Effector memory CD4-positive, alpha-beta T cell (primary cell): ENCODE measurements at regions not wholly inside any gene's neighbourhood (a gene's known extent, or its start where the extent isn't known, plus 50 kb on each side); places are given as distances from the start of the nearest gene placed in this dataset.

Experiments
- DNase-seq, 3 donors: peaks; one replicate each; pipeline ENCODE4 v3.0.0-alpha.2; 2020
- H3K27ac ChIP-seq: 2 replicates; pipeline ENCODE4 v1.7.0; 2013; ENCODE audit warnings: mild to moderate bottlenecking, low read length, moderate library complexity; ENCODE audit not compliant: insufficient read depth, poor library complexity, severe bottlenecking
- H3K27me3 ChIP-seq: replicated peaks from 2 replicates; pipeline ENCODE4 v1.7.0; 2013; ENCODE audit warnings: mild to moderate bottlenecking, low read length; ENCODE audit not compliant: insufficient read depth, control insufficient read depth, poor library complexity, severe bottlenecking
- H3K36me3 ChIP-seq: 2 replicates; pipeline ENCODE4 v1.7.0; 2013; ENCODE audit warnings: mild to moderate bottlenecking, low read length, moderate library complexity; ENCODE audit not compliant: control insufficient read depth, insufficient read depth
- H3K4me1 ChIP-seq: 2 replicates; pipeline ENCODE4 v1.7.0; 2013; ENCODE audit warnings: low read length, mild to moderate bottlenecking; ENCODE audit not compliant: control insufficient read depth, insufficient read depth, poor library complexity, severe bottlenecking
- H3K4me3 ChIP-seq: 2 replicates; pipeline ENCODE4 v1.7.0; 2013; ENCODE audit warnings: low read length, low read depth, mild to moderate bottlenecking; ENCODE audit not compliant: insufficient read depth, poor library complexity, severe bottlenecking
- H3K9me3 ChIP-seq: 2 replicates; pipeline ENCODE4 v1.7.0; 2013; ENCODE audit warnings: mild to moderate bottlenecking, low read length, moderate library complexity; ENCODE audit not compliant: control insufficient read depth

DNA sequence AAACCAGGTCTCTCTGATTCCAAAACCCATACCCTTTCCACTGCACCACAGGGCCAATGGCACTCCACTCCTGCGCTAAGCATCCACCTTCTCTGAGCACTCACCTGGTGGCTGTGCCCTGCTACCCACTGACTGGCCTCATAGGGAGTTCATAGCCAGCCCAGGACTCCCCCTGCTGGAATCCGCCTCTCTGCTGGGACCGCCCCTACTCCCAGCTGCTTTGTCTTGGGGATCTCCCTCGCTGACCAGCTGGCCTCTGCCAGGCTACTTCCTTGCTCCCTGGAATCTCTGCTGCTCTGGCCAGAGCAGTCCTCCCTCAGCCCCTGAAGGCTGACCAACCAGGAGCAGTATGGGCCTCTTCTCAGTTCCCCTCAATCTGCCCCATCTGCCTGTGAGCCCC is 129.7 kb downstream of the FAXC start:
- Histone ChIP-seq H3K27ac (no peak overlapping the region), H3K27me3 (no peaks in the 10 kb centered on the region), H3K4me3 (no peak overlapping the region), H3K9me3 (no peaks in the 10 kb centered on the region), H3K4me1 (no peaks in the 10 kb centered on the region), H3K36me3 (no peaks in the 10 kb centered on the region)
- DNase-seq = no peak

DNA sequence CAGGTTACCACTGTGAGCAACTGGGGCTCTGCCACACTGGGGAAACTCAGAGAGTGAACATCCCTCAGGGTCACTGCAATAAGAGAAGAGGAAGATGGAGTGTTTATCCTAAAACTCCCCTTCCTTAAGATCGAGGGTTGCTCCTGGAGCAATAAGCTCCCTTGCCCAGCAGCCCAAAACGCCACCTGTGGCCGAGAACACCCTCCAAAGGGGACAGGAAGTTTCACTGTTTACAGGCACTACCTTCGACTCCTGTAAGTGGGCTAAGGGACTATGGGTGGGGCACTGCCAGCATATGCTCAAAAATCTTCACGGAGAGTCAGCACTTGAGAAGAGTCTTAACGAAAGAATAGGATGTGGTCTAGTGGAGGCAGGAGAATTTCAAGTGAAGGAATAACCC is 132.5 kb downstream of the FAXC start:
- Histone ChIP-seq H3K9me3 (no peaks in the 10 kb centered on the region), H3K4me1 (no peaks in the 10 kb centered on the region), H3K27ac (no peak overlapping the region), H3K36me3 (no peaks in the 10 kb centered on the region), H3K4me3 (no peak overlapping the region), H3K27me3 (no peaks in the 10 kb centered on the region)
- no peak for DNase-seq

DNA sequence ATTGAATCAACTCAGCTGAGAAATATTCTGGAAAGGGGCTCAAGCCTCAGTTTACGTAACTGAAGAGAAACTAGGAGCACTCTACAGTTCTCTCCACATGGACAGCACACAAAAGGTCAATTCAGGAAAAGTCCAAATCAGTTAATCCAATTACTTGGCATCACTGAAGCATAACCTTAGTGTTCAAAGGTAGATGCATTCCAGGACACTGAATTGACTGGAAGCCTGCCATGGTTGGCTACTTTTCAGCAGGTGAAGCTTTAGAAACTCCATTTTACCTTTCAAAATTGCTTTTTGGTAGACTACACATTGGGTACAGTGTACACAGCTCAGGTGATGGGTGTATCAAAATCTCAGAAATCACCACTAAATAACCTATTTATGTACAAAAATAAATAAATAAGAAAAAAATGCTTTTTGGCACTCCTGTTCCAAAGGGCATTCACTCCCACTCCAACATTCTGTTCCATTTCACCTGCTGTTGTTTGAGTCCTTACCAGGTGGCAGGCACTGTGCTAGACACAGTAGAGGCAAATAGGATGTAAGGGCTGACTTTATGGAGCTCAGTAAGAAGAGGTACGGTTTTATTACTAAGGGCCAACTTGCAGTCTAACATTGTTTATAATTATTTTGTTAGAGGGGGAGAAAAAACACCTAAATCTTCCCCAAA is 153.4 kb downstream of the FAXC start:
- H3K27ac ChIP-seq = no peak overlapping the region
- no peaks in the 10 kb centered on the region for H3K27me3 ChIP-seq
- no peak overlapping the region for H3K4me3 ChIP-seq
- no peak for DNase-seq
- no peaks in the 10 kb centered on the region for H3K4me1 ChIP-seq
- H3K9me3 ChIP-seq = no peaks in the 10 kb centered on the region
- no peaks in the 10 kb centered on the region for H3K36me3 ChIP-seq

DNA sequence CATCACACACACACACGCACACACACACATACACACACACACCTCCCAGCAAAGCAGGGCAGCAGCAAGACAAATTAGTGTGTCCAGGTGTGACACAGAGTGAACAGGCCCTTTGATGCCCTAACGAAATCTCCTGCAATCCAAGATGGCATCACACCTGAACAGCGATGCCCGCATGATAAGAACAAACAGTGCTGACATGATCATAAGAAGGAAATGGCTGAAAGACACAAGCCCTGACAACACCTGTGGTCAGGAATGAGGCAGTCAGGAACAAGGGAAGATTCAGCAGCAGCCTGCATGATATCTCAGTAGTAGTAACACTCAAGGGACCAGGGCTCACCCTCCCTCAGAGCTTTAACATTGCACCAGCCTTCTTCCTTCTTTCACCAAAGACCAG is 156.9 kb downstream of the FAXC start:
- DNase-seq = no peak
- no peaks in the 10 kb centered on the region for H3K9me3 ChIP-seq
- no peaks in the 10 kb centered on the region for H3K4me1 ChIP-seq
- H3K36me3 ChIP-seq = no peaks in the 10 kb centered on the region
- H3K4me3 ChIP-seq = no peak overlapping the region
- no peak overlapping the region for H3K27ac ChIP-seq
- no peaks in the 10 kb centered on the region for H3K27me3 ChIP-seq

DNA sequence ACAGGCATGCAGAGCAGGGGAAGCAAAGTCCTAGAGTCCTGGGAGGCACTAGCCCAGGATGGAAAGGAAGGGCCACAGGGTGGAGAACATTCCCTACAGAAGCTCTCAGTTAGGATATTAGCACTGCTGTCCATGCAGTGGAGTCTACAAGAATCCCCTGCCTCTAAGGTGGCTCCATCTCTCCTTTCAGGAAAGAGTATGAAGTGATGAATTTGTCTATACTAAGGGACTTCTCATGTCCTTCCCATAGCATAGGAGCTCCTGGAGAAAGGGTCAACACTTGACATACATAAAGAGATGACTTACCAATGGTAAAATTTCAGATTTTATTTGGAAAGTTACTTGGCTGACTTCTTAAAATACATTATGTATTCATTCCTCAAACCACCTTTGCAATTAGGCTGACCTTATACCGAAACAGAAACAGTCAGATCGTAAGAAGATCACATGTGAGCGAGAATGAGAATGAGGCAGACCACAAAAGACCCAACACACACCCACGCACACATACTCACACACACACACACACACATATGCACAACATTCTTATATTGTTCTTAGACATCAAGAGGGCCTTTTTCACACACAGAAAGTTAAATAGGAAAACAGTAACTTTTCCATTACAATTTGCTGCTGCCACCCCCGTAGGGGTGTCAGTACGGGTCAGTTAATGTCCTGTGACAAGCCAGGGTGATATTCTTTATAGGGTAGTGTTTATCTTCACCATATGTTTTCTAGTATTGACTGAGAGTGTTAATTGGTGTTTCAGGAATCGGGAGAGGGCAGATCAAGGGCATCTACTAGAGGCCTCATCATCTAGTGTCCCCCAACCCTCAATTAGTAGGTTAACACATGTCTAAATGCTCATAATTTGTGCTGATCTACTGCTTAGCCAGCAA is 159.4 kb downstream of the FAXC start:
- Histone ChIP-seq H3K27me3 (no peaks in the 10 kb centered on the region), H3K4me3 (no peak overlapping the region), H3K4me1 (no peaks in the 10 kb centered on the region), H3K27ac (no peak overlapping the region), H3K36me3 (no peaks in the 10 kb centered on the region), H3K9me3 (no peaks in the 10 kb centered on the region)
- DNase-seq = no peak

DNA sequence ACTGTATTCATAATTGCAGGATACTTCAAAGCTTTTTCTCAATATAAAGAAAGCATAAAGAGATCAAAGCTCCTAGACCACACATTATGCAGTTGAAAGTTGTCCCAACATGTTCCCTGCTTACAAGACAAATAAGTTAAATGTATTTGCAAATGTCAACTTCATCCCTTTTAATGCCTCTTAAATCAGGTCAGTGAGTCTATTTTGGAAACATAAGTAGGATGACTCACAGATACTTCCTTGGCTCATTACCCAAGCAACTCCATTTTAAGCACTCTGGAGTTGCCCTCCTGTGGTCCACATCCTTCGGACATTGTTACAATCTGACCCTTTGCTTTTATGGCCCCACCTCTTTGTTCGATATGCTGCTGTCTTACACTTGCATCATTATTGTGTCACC is 162.0 kb downstream of the FAXC start:
- H3K27me3 ChIP-seq = no peaks in the 10 kb centered on the region
- no peaks in the 10 kb centered on the region for H3K36me3 ChIP-seq
- no peak overlapping the region for H3K4me3 ChIP-seq
- no peak for DNase-seq
- no peaks in the 10 kb centered on the region for H3K4me1 ChIP-seq
- H3K27ac ChIP-seq = no peak overlapping the region
- H3K9me3 ChIP-seq = no peaks in the 10 kb centered on the region

DNA sequence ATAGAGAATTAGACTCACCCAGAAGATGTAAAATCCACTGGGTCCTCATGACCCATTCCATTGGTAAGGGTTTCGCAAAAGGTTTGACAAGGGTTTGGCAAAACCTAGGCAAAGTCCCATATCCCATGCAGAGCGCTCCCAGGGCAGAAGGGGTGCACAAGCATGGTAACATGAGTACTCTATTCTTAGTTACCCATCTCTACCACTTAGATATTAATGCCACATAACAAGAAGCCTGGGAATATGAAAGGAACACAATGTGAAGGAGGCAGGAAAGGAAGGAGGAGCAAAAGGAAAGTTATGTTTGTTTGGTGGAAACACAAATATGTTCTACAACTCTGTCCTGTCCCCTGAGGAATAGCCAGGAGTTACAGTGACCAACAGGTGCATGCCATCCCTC is 163.1 kb downstream of the FAXC start:
- no peaks in the 10 kb centered on the region for H3K27me3 ChIP-seq
- no peaks in the 10 kb centered on the region for H3K4me1 ChIP-seq
- H3K4me3 ChIP-seq = no peak overlapping the region
- no peaks in the 10 kb centered on the region for H3K9me3 ChIP-seq
- no peaks in the 10 kb centered on the region for H3K36me3 ChIP-seq
- DNase-seq = no peak
- H3K27ac ChIP-seq = no peak overlapping the region

DNA sequence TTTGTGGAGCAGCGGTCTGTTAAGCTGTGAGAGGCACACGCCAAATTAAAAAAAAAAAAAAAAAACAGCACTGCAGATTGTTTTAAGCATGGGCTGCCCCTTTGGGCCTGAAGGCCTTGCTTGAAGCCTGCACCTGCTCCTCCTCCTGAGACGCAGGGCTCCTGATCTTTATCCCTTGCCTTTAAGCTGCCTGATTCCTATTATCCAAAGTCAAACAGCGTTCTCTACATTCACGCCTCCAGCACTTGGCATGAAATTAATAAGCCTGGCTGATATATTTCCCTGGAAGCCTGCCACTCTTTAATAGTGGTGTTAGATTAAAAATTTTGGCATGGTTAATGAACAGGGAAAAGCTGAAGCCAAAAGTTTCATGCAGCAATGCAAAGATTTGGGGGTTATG is 163.9 kb downstream of the FAXC start:
- DNase-seq = no peak
- Histone ChIP-seq H3K27me3 (no peaks in the 10 kb centered on the region), H3K4me3 (no peak overlapping the region), H3K27ac (no peak overlapping the region), H3K9me3 (no peaks in the 10 kb centered on the region), H3K4me1 (no peaks in the 10 kb centered on the region), H3K36me3 (no peaks in the 10 kb centered on the region)

DNA sequence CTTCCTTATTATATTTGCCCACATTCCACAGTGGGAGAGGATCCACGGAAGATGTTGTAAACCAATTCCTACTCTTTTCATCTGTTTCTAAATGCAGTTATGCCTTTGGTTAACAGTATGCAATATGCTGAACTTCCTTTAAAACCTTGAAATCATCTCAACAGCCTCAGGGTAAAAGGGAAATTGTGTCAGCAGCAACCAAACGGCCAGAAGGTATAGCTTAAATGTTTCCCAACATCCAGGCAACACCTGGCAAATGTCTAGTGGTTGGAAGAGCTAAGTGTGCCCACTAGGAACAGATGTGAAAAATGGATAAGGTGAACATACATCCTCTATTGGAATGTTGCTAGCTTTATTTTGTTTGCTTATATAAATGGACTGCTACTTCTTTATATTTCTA is 164.8 kb downstream of the FAXC start:
- H3K36me3 ChIP-seq = no peaks in the 10 kb centered on the region
- H3K9me3 ChIP-seq = no peaks in the 10 kb centered on the region
- no peak overlapping the region for H3K27ac ChIP-seq
- no peak overlapping the region for H3K4me3 ChIP-seq
- no peaks in the 10 kb centered on the region for H3K4me1 ChIP-seq
- DNase-seq = no peak
- no peaks in the 10 kb centered on the region for H3K27me3 ChIP-seq

DNA sequence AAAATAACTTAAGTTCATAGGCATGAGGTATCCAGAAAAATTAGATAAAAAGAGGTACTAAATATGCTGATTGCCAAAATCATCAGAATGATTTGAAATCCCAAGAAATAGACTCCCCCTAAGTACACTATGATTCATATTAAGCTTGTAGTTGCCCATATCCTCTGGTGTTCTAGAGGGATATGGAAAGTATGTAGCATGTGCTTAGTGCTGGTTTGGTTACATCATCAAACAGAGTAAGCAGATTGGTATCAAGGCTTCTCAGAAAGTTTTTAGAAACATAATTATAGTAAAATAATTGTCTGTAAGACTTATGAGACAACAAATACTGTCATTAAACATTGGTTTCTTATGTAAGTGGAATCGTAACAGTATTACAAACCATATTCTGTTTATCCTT is 166.4 kb downstream of the FAXC start:
- Histone ChIP-seq H3K27ac (no peak overlapping the region), H3K9me3 (no peaks in the 10 kb centered on the region), H3K36me3 (no peaks in the 10 kb centered on the region), H3K27me3 (no peaks in the 10 kb centered on the region), H3K4me3 (no peak overlapping the region), H3K4me1 (no peaks in the 10 kb centered on the region)
- no peak for DNase-seq
